ENCODE measurements at regions not wholly inside any gene's neighbourhood (a gene's known extent, or its start where the extent isn't known, plus 50 kb on each side); places are given as distances from the start of the nearest gene placed in this dataset.

GRCh38 chr5:173795601-173796000 lies 92.5 kb upstream of the CPEB4 start:
- TF ChIP-seq POLR2A (IDR thresholded peaks at IDR 0.05; ENCODE audit: low read depth, low read length) = no peak
- TF ChIP-seq TAF1 (IDR thresholded peaks at IDR 0.05; ENCODE audit: low read depth, low read length) = no peak
- TF ChIP-seq SPI1 (IDR thresholded peaks at IDR 0.05; ENCODE audit: low read depth, low read length) = no peak

Data from GM12891 (cell line).